K562 (cell line): ENCODE measurements at regions not wholly inside any gene's neighbourhood (a gene's known extent, or its start where the extent isn't known, plus 50 kb on each side); places are given as distances from the start of the nearest gene placed in this dataset.

Source experiments
- AFF4 ChIP-seq: sonication (generic); formaldehyde crosslinking; IDR thresholded peaks from 2 replicates; pipeline ENCODE4 v1.8.0; 2023; ENCODE audit warnings: mild to moderate bottlenecking, missing genetic modification reagents
- E2F5 ChIP-seq: sonication (generic); formaldehyde crosslinking; IDR thresholded peaks from 2 replicates; pipeline ENCODE4 v1.8.0; 2022; ENCODE audit warnings: mild to moderate bottlenecking, missing genetic modification reagents
- ESRRA ChIP-seq: fragments of 450-650 bp; IDR thresholded peaks from 2 replicates; pipeline ENCODE4 v1.6.1; 2014; ENCODE audit warnings: low read depth, mild to moderate bottlenecking, moderate library complexity, borderline replicate concordance
- ETV1 ChIP-seq: fragments of 450-650 bp; conservative IDR thresholded peaks from 2 replicates; pipeline ENCODE4 v1.6.1; 2016; ENCODE audit warnings: missing genetic modification characterization, control low read depth, low read depth, missing compliant biosample characterization
- FIP1L1 ChIP-seq: fragments of 200-400 bp; formaldehyde crosslinking; IDR thresholded peaks from 2 replicates; pipeline ENCODE4 v1.6.1; 2018; ENCODE audit warnings: mild to moderate bottlenecking, low read depth, low read length; ENCODE audit not compliant: poor library complexity, severe bottlenecking
- JUND ChIP-seq, 2 experiments: IDR thresholded peaks; 2 replicates in 1 of 2; 3 replicates in 1 of 2; pipeline ENCODE4 v1.6.1; 2011; ENCODE audit warnings: borderline replicate concordance in 2 of 2, low read depth in 2 of 2, low read length in 2 of 2, improper control_type of control experiment in 1 of 2, missing biosample characterization in 1 of 2, missing genetic modification characterization in 1 of 2, missing genetic modification reagents in 1 of 2
- SMC3 ChIP-seq: conservative IDR thresholded peaks from 2 replicates; pipeline ENCODE4 v1.6.1; 2011; ENCODE audit warnings: low read depth, low read length, improper control_type of control experiment; ENCODE audit not compliant: insufficient read depth
- ZNF280A ChIP-seq: fragments of 450-650 bp; IDR thresholded peaks from 2 replicates; pipeline ENCODE4 v1.6.1; 2018; ENCODE audit warnings: mild to moderate bottlenecking, low read depth; ENCODE audit not compliant: partially characterized antibody
- TF ChIP-seq, protein P1 (sequence below): fragments of 250-450 bp; sonication (Bioruptor Pico); IDR thresholded peaks from 2 replicates; pipeline ENCODE4 v1.8.0; 2021; ENCODE audit warnings: borderline replicate concordance, mild to moderate bottlenecking, moderate library complexity; ENCODE audit not compliant: poor library complexity, severe bottlenecking
- TF ChIP-seq, protein P2 (sequence below), 2 experiments: IDR thresholded peaks; 2 replicates each; pipeline ENCODE4 v1.6.1; 2011; ENCODE audit warnings: borderline replicate concordance in 1 of 2, control low read depth in 1 of 2, low read depth in 1 of 2, low read length in 1 of 2, mild to moderate bottlenecking in 1 of 2, mixed read lengths in 1 of 2, moderate library complexity in 1 of 2; ENCODE audit not compliant: insufficient read depth in 1 of 2, insufficient read length in 1 of 2, poor library complexity in 1 of 2, severe bottlenecking in 1 of 2; ENCODE audit errors: extremely low read depth in 1 of 2
- TF ChIP-seq, protein P3 (sequence below), 3 experiments: IDR thresholded peaks in 2 of 3; conservative IDR thresholded peaks in 1 of 3; 2 replicates each; pipeline ENCODE4 v1.5.1; 2011 to 2012; ENCODE audit warnings: low read length in 3 of 3, mild to moderate bottlenecking in 3 of 3, control low read depth in 2 of 3, improper control_type of control experiment in 1 of 3, inconsistent platforms in 1 of 3, low read depth in 1 of 3, mixed read lengths in 1 of 3, moderate library complexity in 1 of 3; ENCODE audit not compliant: insufficient read depth in 2 of 3

DNA sequence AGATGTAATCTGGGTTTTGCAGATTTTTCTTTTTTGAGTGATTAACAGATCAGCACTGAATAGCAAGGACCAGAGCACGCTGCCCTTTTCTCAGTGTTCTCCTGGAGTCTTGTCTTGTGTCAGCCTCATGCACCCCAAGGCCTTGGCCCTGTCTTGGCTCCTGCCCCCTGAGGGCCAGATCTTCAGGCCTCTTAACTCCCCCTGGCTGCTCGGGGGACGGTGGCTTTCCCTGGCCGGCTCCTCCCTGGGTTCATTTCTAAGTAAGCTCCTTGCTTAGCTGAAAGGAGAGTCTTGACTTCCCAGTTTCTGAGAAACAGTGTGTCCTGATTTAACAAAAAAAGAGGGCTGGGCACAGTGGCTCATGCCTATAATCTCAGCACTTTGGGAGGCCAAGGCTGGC is 1139.3 kb downstream of the BRD1 start:
- TF ChIP-seq JUND (IDR thresholded peaks at IDR 0.05; ENCODE audit: borderline replicate concordance, low read depth, low read length) (no peak), JUND (tag; IDR thresholded peaks at IDR 0.05; ENCODE audit: borderline replicate concordance, low read depth, low read length) (no peak), ZNF280A (no peak), FIP1L1 (no peak), E2F5 (CRISPR knock-in tag) (no peak), ESRRA (no peak), ETV1 (no peak), SMC3 (no peak), AFF4 (CRISPR knock-in tag) (no peak)
- TF ChIP-seq, protein P1, sequence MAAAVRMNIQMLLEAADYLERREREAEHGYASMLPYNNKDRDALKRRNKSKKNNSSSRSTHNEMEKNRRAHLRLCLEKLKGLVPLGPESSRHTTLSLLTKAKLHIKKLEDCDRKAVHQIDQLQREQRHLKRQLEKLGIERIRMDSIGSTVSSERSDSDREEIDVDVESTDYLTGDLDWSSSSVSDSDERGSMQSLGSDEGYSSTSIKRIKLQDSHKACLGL (CRISPR knock-in tag): no peak
- TF ChIP-seq, protein P2, sequence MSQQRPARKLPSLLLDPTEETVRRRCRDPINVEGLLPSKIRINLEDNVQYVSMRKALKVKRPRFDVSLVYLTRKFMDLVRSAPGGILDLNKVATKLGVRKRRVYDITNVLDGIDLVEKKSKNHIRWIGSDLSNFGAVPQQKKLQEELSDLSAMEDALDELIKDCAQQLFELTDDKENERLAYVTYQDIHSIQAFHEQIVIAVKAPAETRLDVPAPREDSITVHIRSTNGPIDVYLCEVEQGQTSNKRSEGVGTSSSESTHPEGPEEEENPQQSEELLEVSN (IDR thresholded peaks at IDR 0.05; ENCODE audit: borderline replicate concordance in 1 of 2, extremely low read depth in 1 of 2, insufficient read depth in 1 of 2, insufficient read length in 1 of 2, low read depth in 1 of 2, low read length in 1 of 2, poor library complexity in 1 of 2, severe bottlenecking in 1 of 2): no peak
- TF ChIP-seq, protein P3, sequence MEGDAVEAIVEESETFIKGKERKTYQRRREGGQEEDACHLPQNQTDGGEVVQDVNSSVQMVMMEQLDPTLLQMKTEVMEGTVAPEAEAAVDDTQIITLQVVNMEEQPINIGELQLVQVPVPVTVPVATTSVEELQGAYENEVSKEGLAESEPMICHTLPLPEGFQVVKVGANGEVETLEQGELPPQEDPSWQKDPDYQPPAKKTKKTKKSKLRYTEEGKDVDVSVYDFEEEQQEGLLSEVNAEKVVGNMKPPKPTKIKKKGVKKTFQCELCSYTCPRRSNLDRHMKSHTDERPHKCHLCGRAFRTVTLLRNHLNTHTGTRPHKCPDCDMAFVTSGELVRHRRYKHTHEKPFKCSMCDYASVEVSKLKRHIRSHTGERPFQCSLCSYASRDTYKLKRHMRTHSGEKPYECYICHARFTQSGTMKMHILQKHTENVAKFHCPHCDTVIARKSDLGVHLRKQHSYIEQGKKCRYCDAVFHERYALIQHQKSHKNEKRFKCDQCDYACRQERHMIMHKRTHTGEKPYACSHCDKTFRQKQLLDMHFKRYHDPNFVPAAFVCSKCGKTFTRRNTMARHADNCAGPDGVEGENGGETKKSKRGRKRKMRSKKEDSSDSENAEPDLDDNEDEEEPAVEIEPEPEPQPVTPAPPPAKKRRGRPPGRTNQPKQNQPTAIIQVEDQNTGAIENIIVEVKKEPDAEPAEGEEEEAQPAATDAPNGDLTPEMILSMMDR (IDR thresholded peaks at IDR 0.05 in 2 of 3, conservative IDR thresholded peaks at IDR 0.05 in 1 of 3; ENCODE audit: insufficient read depth in 2 of 3, low read depth in 1 of 3, low read length in 3 of 3): no peak
